ENCODE measurements at regions not wholly inside any gene's neighbourhood (a gene's known extent, or its start where the extent isn't known, plus 50 kb on each side); places are given as distances from the start of the nearest gene placed in this dataset.

DNA sequence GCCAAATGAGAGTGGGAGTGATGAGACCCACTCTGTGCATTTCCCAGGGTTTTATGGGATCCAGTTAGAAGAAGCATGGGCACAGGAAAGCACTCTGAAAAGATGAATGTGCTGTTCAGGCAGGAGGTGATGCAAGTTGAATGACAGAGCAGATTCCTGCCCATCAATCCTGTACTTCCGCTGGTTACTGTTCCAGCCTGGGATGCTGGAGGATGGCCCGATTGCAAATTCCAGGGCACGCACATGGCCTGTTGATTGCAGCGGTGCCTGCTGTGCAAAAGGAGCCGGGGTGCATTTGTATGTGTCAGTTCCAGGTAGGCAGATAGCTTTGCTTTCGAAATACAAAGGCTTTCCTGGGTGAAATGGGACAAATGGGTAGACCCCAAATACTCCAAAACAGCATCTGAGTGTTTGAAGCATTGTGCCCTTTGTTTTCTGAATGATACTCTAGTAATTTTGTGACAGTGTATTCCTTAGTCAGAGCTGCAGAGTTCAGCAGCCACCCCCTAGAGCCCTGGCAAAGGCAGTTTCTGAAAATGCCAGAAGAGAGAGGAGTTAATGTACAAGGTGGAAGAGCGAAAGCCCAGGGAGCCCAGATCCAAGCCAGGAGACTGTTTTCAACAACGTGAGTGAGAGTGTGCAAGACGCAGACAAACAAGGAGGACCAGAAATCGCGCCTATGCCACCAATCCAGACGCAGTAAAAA is 454.2 kb upstream of the CLINT1 start:
- TF ChIP-seq POLR2AphosphoS5 (IDR thresholded peaks at IDR 0.05; ENCODE audit: low read depth) (no peak), SPI1 (IDR thresholded peaks at IDR 0.05; ENCODE audit: borderline replicate concordance, low read depth) (no peak)
- TF ChIP-seq, protein P1, sequence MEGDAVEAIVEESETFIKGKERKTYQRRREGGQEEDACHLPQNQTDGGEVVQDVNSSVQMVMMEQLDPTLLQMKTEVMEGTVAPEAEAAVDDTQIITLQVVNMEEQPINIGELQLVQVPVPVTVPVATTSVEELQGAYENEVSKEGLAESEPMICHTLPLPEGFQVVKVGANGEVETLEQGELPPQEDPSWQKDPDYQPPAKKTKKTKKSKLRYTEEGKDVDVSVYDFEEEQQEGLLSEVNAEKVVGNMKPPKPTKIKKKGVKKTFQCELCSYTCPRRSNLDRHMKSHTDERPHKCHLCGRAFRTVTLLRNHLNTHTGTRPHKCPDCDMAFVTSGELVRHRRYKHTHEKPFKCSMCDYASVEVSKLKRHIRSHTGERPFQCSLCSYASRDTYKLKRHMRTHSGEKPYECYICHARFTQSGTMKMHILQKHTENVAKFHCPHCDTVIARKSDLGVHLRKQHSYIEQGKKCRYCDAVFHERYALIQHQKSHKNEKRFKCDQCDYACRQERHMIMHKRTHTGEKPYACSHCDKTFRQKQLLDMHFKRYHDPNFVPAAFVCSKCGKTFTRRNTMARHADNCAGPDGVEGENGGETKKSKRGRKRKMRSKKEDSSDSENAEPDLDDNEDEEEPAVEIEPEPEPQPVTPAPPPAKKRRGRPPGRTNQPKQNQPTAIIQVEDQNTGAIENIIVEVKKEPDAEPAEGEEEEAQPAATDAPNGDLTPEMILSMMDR (IDR thresholded peaks at IDR 0.05; ENCODE audit: insufficient read depth, low read length), result no peak
- TF ChIP-seq, protein P2, sequence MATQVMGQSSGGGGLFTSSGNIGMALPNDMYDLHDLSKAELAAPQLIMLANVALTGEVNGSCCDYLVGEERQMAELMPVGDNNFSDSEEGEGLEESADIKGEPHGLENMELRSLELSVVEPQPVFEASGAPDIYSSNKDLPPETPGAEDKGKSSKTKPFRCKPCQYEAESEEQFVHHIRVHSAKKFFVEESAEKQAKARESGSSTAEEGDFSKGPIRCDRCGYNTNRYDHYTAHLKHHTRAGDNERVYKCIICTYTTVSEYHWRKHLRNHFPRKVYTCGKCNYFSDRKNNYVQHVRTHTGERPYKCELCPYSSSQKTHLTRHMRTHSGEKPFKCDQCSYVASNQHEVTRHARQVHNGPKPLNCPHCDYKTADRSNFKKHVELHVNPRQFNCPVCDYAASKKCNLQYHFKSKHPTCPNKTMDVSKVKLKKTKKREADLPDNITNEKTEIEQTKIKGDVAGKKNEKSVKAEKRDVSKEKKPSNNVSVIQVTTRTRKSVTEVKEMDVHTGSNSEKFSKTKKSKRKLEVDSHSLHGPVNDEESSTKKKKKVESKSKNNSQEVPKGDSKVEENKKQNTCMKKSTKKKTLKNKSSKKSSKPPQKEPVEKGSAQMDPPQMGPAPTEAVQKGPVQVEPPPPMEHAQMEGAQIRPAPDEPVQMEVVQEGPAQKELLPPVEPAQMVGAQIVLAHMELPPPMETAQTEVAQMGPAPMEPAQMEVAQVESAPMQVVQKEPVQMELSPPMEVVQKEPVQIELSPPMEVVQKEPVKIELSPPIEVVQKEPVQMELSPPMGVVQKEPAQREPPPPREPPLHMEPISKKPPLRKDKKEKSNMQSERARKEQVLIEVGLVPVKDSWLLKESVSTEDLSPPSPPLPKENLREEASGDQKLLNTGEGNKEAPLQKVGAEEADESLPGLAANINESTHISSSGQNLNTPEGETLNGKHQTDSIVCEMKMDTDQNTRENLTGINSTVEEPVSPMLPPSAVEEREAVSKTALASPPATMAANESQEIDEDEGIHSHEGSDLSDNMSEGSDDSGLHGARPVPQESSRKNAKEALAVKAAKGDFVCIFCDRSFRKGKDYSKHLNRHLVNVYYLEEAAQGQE (IDR thresholded peaks at IDR 0.05; ENCODE audit: insufficient replicate concordance, low read depth), result no peak

Measured in HL-60 (cell line).